HG02973 (cell line): ENCODE measurements at regions not wholly inside any gene's neighbourhood (a gene's known extent, or its start where the extent isn't known, plus 50 kb on each side); places are given as distances from the start of the nearest gene placed in this dataset.

Source experiments
- ATAC-seq: cut with Tn5 transposase; IDR thresholded peaks from one replicate; pipeline ENCODE4 v1.9.1; 2021; ENCODE audit warnings: moderate library complexity; ENCODE audit not compliant: unreplicated experiment

DNA sequence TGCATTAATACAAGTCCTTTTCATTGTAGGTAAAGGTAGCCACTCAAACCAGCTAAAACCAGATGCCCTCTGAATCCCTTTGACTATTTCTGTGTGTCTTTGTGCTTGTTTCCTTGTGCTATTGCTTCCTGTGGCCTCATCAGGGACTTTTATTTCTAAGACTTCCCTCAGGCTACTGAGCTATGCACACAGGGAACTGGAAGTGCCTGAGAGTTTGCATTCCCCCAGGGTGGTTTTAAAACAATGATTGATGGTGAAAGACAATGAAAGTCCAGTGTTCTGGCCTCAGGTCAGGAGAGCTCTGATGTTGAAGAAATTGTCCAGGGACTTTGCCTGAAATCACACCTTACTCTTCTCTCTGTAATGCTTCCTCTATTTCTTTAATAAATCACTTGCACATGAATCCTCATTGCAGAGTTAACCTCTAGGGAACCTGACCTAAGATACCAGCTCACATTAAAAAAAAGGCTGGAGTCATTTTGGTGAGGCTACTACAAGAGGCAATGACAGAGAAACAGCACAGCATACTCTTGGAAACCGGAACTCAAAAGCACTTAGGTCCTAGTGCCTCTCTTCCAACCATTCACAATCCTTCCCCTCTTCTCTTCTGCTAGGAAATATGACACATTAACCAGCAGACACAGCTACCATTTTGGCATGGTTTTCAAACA lies 158.1 kb upstream of the NREP start:
- ATAC-seq: no peak

- ATAC-seq: no peak
Measured at GRCh38 chr5:111902436-111902835, 145.4 kb upstream of the NREP start.

- ATAC-seq: no peak
Measured at GRCh38 chr5:111901296-111901695, 144.3 kb upstream of the NREP start.

- ATAC-seq: no peak
Measured at GRCh38 chr5:111892949-111893348, 136.0 kb upstream of the NREP start.

- no peak for ATAC-seq
Measured at GRCh38 chr5:111887706-111888105, 130.7 kb upstream of the NREP start.

DNA sequence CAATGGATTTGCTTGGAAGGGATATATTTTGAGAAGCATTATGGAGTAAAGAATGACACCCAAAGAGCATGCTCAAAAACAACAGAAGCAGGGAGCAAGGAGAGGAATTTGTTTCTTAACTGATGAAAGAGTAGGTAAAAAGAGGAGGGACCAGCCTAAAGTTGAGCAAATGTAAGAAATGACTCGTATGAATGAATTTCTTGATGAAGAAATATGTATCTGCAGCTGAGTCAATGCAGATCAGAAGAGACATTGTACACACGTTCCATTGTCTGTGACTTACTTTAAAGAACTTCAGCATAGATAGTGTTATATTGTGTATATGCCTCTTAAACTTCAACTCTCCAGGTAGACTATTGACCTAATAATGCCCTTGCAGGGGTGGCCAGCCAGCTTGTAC lies 112.7 kb upstream of the NREP start:
- ATAC-seq: no peak

DNA sequence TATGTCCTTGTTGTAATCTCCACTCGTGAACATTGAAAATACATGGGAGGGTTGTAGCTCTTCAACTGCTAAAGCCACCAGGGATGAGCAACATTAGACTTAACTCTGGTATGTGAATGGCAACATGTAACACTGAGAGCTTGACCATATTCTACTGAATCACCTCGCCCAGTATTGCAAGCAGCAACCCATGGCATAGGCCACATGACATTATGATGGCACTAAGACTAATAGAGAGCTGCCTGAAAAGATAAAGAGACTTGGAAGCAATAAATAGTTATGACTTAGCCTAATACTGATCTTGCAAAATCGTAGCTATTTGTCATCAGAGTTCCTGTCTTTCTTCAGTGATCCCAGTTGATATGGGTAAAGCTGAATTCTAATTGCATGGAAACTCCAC lies 108.4 kb upstream of the NREP start:
- ATAC-seq: no peak

DNA sequence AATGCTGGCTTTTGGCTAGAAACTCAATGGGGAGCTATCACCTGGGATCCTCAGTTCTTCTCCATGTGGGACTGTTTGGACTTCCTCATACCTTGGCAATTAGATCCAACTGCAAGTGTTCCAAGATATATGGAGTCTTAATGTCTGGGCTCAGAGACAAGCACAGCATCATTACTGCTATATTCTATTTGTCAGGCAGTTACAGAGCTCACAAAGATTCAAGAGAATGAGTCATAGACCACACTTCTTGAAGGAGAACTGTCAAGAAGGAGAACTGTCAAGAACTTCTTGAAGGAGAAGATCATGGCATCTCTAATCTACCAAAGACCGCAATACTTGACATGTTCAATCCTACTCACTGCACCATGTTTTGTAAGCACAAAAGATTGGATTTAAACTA lies 106.8 kb upstream of the NREP start:
- no peak for ATAC-seq

DNA sequence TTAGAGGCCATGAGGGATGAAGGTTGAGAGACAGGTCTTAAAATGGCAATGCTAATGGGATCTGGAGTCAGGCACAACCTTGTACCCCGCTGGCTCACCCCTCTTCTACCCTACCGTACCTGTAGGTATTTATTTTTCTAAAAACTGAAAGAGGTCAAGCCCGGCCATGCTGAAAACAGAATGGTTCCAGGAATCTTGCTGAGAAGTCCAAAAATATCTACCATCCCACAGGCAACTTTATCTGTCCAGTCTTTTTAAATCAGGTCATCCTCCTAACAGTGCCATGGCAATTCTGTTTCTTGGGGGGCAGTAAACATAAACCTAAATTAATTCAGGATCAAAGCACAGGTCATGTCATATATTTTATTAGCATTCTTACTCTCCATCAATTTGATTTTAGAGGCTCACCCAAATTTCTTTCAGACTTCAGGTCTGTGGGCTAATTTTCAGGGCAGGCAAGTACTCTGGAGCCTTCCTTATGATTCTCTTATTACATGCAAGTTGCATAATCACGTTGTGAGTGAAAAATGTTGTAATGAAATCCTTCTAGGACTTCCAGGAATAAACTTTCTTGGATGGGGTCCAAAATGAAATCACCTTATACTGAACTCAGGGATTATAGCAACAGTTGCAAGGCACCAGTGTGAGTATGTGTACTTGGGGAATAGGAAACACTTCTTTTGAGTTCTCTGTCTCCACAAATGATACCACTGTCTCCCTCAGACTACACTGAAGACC lies 102.7 kb upstream of the NREP start:
- no peak for ATAC-seq

GRCh38 chr5:111859031-111859430 lies 102.0 kb upstream of the NREP start:
- no peak for ATAC-seq

DNA sequence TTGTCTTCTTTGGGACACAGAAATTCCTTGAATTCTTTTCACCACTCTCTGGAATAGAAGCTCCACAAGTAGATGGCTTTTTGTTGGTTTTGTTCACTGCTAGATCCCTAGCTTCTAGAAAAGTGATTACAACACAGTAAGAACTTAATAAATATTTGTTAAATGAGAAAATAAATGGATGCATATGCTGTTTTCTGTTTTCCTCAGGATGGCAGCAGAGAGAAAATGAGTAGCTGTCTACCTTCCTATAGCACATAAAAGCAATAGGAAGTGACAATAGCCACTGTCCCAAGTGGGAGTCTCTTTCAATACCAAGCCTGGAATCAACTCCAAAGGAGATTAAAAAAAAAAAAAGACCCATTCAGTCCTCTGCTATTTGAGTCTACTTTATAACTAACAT lies 100.6 kb upstream of the NREP start:
- ATAC-seq: no peak

DNA sequence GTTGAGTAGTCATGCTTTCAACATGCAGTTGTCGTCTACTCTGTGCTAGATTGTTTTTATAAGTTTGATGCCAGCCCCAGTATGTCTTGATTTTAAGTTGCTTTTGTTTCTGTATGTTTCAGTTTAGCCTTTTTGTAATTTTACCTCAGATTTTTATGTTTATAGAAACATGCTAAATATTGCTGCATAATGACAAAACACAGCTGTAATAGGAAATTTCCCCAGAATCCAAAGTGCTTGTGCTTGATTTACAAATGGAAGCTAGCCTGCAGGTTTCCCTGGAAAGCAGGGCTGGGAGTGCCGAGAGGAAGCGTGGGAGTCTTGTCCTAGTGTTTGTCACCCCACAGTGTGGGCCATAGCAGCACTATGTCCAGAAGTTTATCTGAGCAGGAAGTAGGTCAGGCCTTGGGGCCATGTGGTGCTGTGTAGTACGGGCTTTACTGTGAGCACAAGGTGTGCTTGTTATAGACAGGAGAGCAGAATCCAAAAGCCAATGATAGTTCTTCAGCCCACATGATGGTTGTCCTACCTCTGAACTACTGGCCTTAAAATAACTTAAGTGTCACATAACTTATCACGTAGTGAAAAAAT lies 100.0 kb upstream of the NREP start:
- ATAC-seq: no peak

- ATAC-seq: no peak
Measured at GRCh38 chr5:111855356-111855755, 98.4 kb upstream of the NREP start.

DNA sequence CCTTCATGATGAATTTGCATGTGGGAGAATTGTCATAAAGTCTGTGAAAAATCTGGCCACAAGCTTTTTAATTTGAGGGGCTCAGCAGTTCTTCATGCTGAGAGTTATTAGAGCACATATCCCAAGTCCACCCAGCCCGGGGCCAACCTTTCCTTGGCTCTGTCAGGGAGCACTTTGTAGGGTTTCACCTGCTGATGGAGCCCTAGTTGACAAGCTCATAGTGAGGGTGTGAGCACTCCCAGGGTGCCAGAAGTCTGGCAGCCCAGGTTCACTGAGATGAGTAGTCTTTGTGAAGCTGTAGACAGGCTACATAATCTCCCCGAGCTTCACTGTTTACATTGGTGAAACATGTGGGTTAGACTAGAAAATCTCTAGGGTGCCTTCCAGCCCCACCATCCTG lies 97.2 kb upstream of the NREP start:
- ATAC-seq: no peak

- no peak for ATAC-seq
Measured at GRCh38 chr5:111853748-111854147, 96.8 kb upstream of the NREP start.

- no peak for ATAC-seq
Measured at GRCh38 chr5:111851631-111852548, 94.9 kb upstream of the NREP start.

- no peak for ATAC-seq
Measured at GRCh38 chr5:111848476-111848875, 91.5 kb upstream of the NREP start.

GRCh38 chr5:111847052-111847925 lies 90.3 kb upstream of the NREP start:
- ATAC-seq: no peak

GRCh38 chr5:111840036-111840674 lies 83.2 kb upstream of the NREP start:
- ATAC-seq: no peak

DNA sequence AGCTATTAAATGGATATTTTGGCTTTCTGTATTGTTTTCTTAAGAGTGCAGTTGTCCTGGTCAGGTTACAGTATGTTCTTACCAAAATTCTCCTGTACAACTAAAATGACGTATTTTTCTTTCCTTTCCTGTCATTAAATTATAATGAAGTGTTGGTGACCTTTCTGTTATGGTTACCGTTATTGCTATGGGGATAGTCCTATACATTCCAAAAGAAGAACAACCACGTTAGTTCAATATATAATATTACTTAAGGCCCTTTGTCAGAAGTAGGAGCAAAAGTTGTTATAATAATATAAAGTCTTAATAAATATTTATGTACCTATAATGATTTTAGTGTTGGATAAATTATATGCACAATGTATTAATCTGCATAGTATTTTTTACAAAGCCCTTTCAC lies 82.4 kb upstream of the NREP start:
- no peak for ATAC-seq
